ENCODE measurements at regions not wholly inside any gene's neighbourhood (a gene's known extent, or its start where the extent isn't known, plus 50 kb on each side); places are given as distances from the start of the nearest gene placed in this dataset.

- H3K36me3 ChIP-seq (ENCODE audit: control insufficient read depth in 2 of 3, insufficient read depth in 3 of 3, low read length in 3 of 3) = no peaks in the 10 kb centered on the region
- H3K27me3 ChIP-seq (ENCODE audit: control insufficient read depth, insufficient read depth, low read length) = no peaks in the 10 kb centered on the region
- no peaks in the 10 kb centered on the region for H3K9me3 ChIP-seq (ENCODE audit: control insufficient read depth in 2 of 3, insufficient read depth in 1 of 3, low read length in 3 of 3)
- H3K4me1 ChIP-seq (ENCODE audit: control insufficient read depth in 2 of 3, insufficient read depth in 2 of 3, low read depth in 1 of 3, low read length in 3 of 3) = peaks cover 0 to 2% (median 0%) of the 10 kb centered on the region in 3 donors
- TF ChIP-seq, protein P1, sequence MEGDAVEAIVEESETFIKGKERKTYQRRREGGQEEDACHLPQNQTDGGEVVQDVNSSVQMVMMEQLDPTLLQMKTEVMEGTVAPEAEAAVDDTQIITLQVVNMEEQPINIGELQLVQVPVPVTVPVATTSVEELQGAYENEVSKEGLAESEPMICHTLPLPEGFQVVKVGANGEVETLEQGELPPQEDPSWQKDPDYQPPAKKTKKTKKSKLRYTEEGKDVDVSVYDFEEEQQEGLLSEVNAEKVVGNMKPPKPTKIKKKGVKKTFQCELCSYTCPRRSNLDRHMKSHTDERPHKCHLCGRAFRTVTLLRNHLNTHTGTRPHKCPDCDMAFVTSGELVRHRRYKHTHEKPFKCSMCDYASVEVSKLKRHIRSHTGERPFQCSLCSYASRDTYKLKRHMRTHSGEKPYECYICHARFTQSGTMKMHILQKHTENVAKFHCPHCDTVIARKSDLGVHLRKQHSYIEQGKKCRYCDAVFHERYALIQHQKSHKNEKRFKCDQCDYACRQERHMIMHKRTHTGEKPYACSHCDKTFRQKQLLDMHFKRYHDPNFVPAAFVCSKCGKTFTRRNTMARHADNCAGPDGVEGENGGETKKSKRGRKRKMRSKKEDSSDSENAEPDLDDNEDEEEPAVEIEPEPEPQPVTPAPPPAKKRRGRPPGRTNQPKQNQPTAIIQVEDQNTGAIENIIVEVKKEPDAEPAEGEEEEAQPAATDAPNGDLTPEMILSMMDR (IDR thresholded peaks at IDR 0.05; ENCODE audit: borderline replicate concordance, extremely low read depth, insufficient read depth) = no peak
- FAIRE-seq (no peak), DNase-seq (no peak)
- intact Hi-C loops (cut with DNase I) = no loop called here
- H3K4me3 ChIP-seq (ENCODE audit: low read length in 3 of 3) = no peak overlapping the region
- H3K27ac ChIP-seq (ENCODE audit: low read depth in 2 of 2, low read length in 2 of 2) = no peak overlapping the region
- no peak overlapping the region for H3K9ac ChIP-seq (ENCODE audit: low read length in 3 of 3)
Observed at GRCh38 chr4:170395773-170396172, 306.0 kb upstream of the AADAT start.

DNA sequence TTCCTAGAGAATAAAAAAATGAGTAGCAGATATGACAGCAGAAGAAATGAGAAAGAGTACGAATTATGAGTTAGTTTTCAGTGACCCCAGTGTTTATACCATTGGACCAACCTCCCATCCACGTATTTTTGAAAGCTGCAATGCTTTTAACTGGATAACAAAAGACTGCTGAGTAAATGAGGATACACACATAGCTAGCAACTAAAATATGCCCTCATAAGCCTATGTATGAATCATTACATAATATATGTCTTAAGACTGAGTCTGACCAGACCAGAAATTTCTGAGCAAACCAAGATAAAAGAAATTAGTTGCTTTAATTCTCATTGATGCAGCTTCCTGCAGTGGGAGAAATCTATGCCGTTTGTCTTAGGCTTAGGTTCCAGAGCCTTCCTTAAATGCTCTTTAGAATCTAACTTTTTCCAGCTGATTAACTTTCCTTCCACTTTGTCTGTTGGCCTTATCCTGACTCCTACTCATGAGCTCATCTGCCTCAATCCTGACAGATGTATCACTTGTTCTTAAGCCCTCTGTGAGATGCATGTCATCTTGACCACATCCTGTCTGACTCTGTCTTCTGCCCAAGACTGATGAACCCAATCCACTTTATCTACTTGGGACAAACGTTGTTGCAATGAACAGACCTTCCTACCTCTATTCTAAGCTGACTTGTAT lies 301.4 kb upstream of the AADAT start:
- no peaks in the 10 kb centered on the region for H3K36me3 ChIP-seq (ENCODE audit: control insufficient read depth in 2 of 3, insufficient read depth in 3 of 3, low read length in 3 of 3)
- no peaks in the 10 kb centered on the region for H3K27me3 ChIP-seq (ENCODE audit: control insufficient read depth, insufficient read depth, low read length)
- H3K4me1 ChIP-seq (ENCODE audit: control insufficient read depth in 2 of 3, insufficient read depth in 2 of 3, low read depth in 1 of 3, low read length in 3 of 3) = no peaks in the 10 kb centered on the region
- no peaks in the 10 kb centered on the region for H3K9me3 ChIP-seq (ENCODE audit: control insufficient read depth in 2 of 3, insufficient read depth in 1 of 3, low read length in 3 of 3)
- FAIRE-seq (no peak), DNase-seq (no peak)
- TF ChIP-seq, protein P1 (IDR thresholded peaks at IDR 0.05; ENCODE audit: borderline replicate concordance, extremely low read depth, insufficient read depth) = no peak
- H3K4me3 ChIP-seq (ENCODE audit: low read length in 3 of 3) = no peak overlapping the region
- no peak overlapping the region for H3K9ac ChIP-seq (ENCODE audit: low read length in 3 of 3)
- intact Hi-C loops (cut with DNase I) = no loop called here
- H3K27ac ChIP-seq (ENCODE audit: low read depth in 2 of 2, low read length in 2 of 2) = no peak overlapping the region

DNA sequence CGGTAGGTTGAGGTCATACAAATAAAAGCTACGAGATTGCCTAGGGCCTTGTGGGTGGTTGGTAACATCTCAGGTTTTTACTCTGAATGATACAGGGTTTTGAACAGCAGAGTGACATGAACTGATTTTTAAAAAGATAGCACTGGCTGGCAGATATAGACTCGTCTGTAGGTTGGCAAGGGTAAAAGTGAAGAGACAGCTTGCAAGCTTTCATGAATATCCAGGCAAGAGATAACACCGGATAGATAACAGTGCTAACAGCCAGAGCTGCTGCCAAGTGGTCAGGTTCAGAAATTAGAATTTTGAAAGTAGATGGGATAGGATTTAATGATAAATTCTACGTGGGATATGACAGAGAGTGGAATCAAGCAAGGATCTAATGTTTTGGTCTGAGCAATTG lies 299.7 kb upstream of the AADAT start:
- Histone ChIP-seq H3K9me3 (ENCODE audit: control insufficient read depth in 2 of 3, insufficient read depth in 1 of 3, low read length in 3 of 3) (no peaks in the 10 kb centered on the region), H3K36me3 (ENCODE audit: control insufficient read depth in 2 of 3, insufficient read depth in 3 of 3, low read length in 3 of 3) (no peaks in the 10 kb centered on the region), H3K4me1 (ENCODE audit: control insufficient read depth in 2 of 3, insufficient read depth in 2 of 3, low read depth in 1 of 3, low read length in 3 of 3) (no peaks in the 10 kb centered on the region), H3K27me3 (ENCODE audit: control insufficient read depth, insufficient read depth, low read length) (no peaks in the 10 kb centered on the region), H3K4me3 (ENCODE audit: low read length in 3 of 3) (no peak overlapping the region), H3K27ac (ENCODE audit: low read depth in 2 of 2, low read length in 2 of 2) (no peak overlapping the region), H3K9ac (ENCODE audit: low read length in 3 of 3) (no peak overlapping the region)
- FAIRE-seq (no peak), DNase-seq (no peak)
- intact Hi-C loops (cut with DNase I) = no loop called here
- TF ChIP-seq, protein P1 (IDR thresholded peaks at IDR 0.05; ENCODE audit: borderline replicate concordance, extremely low read depth, insufficient read depth) = no peak

GRCh38 chr4:170388255-170388654 lies 298.5 kb upstream of the AADAT start:
- H3K4me3 ChIP-seq (ENCODE audit: low read length in 3 of 3) = no peak overlapping the region
- H3K27ac ChIP-seq (ENCODE audit: low read depth in 2 of 2, low read length in 2 of 2) = no peak overlapping the region
- H3K36me3 ChIP-seq (ENCODE audit: control insufficient read depth in 2 of 3, insufficient read depth in 3 of 3, low read length in 3 of 3) = no peaks in the 10 kb centered on the region
- no peaks in the 10 kb centered on the region for H3K9me3 ChIP-seq (ENCODE audit: control insufficient read depth in 2 of 3, insufficient read depth in 1 of 3, low read length in 3 of 3)
- no peaks in the 10 kb centered on the region for H3K4me1 ChIP-seq (ENCODE audit: control insufficient read depth in 2 of 3, insufficient read depth in 2 of 3, low read depth in 1 of 3, low read length in 3 of 3)
- no peaks in the 10 kb centered on the region for H3K27me3 ChIP-seq (ENCODE audit: control insufficient read depth, insufficient read depth, low read length)
- no peak for DNase-seq
- H3K9ac ChIP-seq (ENCODE audit: low read length in 3 of 3) = no peak overlapping the region
- intact Hi-C loops (cut with DNase I) = no loop called here
- no peak for FAIRE-seq
- TF ChIP-seq, protein P1 (IDR thresholded peaks at IDR 0.05; ENCODE audit: borderline replicate concordance, extremely low read depth, insufficient read depth) = no peak

Data from kidney (tissue), 13 donors.